ENCODE measurements at regions not wholly inside any gene's neighbourhood (a gene's known extent, or its start where the extent isn't known, plus 50 kb on each side); places are given as distances from the start of the nearest gene placed in this dataset.
"Not testable (repeated sequence)": the region's sequence is repeated elsewhere in the genome, so short reads cannot be mapped to it uniquely, and the experiment has no call there.

DNA sequence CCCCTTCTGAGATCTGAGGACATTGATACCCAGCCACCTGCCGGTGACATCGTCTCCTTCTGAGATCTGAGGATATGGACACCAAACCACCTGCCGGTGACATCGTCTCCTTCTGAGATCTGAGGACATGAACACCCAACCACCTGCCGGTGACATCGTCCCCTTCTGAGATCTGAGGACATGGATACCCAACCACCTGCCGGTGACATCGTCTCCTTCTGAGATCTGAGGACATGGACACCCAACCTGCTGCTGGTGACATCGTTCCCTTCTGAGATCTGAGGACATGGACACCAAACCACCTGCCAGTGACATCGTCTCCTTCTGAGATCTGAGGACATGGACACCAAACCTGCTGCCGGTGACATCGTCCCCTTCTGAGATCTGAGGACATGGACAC, 396.1 kb upstream of the TNRC6C start:
- DNase-seq: not testable (repeated sequence)

DNA sequence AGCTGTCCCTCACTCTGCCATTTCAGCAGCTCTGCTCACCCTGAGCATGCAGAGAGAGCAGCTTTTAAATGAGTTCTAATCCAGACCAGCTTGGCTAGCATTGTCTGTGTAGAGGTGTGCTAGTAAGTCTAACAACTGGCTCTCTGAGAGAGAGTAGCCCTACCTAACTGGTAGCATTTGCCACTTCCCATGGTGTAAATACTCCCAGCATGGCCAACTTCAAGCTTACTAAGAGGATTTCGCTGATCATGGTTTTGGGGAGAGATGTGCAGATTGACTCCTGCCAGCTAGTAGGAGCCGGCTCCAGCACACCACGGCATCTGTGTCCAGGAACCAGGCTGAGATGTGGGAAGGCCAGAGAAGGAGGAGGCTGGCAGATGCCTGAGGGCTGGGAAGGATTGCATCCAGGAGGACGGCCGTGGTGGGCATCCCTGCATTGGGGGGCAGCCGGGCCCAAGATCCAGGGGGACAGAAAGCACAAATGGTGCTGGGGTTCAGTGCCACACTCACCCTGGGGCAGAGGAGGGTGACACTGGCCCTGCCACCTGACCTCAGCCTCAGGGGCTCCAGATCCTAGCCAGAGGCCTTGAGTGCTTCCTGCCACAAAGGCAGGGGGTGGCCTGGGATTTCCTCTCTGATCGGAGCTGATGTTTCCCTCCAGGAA, 394.9 kb upstream of the TNRC6C start:
- DNase-seq: no peak

DNA sequence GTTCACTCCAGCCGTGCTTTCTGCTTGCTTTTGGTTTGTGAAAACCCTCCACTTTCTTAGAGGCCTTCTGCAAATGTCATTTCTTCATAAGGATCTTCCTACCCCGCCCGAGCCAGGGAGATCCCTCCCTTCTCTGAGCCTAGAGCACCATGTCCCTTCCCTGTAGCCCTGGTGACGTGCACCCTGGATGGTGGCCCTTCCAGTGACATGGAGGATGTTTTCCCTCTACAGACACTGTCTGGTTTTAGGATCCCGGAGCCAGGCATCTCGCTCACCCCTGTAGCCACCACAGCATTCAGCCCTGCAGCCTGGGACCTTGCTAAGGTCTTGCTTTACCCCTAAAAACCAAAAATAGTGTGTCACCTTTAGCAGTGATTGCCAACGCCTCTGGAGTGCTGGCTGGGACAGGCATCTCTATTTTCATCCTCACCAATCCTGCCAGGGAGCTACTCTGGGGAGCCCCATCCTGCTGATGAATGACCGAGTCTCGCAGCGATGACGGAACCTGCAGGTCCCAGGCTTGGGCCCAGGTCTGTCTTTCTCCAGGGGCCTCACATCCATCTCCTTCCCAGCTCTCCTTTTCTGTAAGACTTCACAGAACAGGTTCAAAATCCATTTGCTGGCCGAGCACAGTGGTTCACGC, 394.1 kb upstream of the TNRC6C start:
- DNase-seq: no peak

DNA sequence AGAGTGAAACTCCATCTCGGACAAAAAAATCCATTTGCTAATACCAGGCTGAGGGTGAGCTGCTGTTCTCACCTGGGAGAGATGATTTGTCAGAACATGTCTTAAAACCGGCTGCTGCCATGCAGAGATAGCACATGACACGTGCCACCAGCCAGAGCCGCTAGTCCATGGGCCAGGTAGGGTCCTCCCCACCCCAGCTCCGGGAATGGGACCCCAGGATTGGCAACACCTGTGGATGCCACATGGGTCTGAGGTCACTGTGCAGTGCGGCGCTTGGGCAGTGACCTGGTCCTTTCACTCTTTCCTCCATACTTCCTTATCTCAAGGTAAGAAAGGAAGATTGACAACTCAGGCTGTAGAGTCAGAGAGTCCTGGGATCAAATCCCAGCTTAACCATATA, 393.3 kb upstream of the TNRC6C start:
- no peak for DNase-seq

DNA sequence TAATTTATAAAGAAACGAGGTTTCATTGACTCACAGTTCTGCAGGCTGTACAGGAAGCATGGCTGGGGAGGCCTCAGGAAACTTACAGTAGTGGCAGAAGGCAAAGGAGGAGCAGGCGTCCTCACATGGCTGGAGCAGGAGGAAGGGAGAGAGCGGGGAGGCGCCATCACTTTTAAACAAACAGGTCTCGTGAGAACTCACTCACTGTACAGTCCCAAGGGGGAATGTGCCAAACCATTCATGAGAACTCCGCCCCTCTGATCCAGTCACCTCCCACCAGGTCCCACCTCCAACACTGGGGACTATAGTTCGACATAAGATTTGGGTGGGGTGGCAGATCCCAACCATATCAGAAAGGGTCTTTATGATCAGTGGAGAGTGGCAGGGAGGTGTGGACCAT, 392.4 kb upstream of the TNRC6C start:
- DNase-seq: no peak

DNA sequence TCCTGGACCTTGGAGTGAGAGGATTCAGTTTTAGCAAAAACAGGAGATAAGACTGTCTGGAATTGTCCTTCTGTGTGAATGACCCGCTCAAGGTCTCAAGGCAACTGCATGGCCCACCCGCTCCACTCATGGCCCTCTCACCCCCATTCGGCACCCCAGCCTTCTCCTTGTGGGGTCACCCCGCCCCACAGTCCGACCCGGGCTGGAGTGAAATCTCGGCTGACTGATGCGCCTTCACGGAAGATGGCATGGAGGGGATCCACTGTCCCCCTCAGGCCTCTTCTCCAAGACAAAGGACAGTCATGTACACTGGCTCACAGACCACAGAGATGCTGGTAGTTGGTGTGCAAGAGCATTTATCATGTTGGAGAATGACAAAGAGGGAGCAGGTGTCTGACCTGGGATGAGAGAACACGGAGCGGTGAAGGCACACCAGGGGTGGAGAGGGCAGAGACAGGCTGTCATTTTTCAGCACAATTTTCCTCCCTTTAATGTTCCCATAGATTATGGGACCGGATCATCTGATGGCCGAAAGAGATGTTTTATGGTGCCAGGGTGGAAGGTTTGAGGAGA, 391.9 kb upstream of the TNRC6C start:
- DNase-seq: no peak

DNA sequence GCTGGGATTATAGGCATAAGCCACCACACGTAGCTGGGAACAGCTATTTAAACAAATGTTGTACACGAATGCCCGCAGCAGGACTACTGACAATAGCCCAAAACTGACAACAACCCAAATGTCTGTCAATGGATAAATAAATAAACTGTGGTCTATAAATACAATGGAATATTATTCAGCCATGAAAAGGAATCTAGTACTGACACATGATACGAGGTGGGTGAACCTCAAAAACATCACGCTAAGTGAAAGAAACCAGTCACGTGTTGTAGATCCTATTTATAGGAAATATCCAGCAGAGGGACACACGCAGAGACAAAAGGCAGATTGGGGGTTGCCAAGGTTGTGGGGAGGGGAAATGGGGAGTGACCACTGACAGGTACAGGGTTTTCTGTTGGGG, 390.0 kb upstream of the TNRC6C start:
- DNase-seq: no peak

DNA sequence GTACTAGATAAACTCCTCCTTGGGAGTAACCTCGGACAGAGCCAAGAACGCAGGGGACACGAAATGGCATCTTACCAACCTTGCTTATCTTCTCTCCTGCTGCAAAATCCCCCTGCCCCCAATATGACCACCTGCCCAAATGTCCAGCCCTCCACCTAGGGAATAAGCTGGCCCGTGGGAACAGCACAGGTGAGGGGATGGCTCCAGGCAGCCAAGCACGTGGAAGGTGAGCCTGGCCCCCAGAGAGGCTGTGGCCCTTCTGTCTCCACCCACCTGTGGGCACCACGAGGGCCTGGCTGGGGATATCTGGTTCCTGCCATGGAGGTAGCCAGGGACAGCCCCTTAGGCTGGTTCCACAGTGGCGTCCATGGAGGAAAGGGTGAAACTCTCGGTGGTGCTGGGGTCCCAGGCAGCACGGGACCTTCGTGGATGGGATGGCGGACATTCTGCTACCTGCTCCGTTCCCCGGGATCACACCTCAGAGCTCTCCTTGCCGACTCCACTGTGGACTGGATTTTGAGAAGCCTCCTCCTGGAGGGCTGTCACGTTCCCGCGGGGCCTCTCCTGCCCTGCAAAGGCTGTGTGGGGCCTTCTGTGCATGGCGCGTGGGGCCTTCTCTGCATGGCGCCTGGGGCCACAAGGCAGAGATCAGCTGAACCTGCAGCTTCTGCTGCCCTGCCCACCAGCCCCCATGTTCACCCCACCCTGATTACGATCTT, 388.5 kb upstream of the TNRC6C start:
- no peak for DNase-seq

DNA sequence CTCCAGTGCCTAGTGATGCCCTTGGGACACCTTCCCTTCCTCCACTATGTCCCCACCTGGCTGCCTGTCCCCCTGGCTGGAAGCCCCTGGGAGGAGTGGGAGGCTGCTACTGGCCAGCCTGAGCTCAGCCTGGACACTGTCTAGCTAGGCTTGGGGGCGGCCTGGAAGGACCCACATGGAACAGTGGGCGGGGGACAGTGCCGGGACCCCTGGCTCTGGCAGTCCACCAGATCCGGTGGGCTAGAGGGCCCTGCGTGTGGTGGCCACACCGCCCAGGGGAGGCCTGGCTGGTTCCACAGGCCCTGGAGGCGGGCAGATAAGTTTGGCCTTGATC, 388.0 kb upstream of the TNRC6C start:
- DNase-seq: no peak

DNA sequence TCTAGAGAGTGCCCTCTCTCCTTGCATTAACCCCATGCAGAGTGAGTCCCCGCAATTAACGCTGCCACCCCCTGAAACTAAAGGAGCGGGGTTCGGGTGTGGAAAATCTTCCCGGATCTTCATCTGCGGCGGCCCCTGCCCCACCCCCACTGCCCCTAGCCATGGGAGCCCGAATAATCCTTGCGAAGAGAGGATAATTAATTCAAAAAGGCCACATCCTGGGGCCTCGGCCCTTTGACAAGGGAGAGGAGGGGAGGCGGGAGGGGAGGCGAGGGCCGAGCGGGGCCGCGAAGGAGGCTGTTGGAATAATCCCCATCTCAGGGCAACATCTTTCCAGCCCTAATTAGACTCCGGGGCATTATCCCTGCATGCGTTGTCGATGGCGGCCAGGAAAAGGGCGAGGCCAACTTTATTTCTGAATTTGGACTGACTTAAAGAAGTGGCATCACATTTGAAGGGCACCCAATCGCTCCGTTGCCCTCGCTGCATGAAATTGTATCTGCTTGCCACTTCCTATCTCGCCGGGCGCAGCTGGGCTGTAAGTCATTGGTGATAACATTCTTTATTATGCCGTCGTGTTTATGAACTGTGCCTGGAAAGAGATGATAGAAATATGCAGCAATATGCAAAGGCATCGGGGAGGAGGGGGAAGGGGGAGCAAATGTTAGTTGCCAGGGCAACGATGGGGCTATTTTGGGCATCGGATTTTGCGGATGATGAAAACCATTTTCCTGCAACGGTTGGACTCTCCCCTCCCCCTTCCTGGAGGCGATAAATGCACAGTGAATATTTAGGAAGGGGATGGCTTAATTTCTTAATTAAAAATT, 387.1 kb upstream of the TNRC6C start:
- no peak for DNase-seq

DNA sequence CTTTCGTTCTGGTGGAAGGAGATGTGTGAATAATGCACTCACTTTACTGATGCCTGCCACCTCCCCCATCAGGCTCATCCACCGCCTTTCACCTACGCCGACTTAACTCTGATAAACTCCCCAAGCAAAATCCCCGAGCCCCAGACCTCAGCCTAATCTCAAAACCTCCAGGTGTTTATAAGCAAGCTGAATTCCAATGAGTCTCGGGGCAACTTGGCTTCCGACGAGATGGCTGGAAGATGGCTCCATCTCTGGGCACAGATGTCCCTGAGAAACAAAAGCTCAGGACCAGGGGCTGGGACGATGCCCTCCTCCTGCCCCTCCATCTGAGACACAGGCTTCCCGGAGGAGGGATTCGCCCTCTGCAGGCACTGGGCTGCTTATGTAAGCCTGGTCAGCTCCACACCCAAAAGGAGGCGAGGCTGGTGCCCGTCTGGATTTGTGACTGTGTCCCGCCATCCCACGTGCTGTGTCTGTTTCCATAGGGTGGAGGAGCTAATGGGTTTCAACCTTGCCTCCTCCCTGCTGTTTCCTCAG, 386.4 kb upstream of the TNRC6C start:
- no peak for DNase-seq

DNA sequence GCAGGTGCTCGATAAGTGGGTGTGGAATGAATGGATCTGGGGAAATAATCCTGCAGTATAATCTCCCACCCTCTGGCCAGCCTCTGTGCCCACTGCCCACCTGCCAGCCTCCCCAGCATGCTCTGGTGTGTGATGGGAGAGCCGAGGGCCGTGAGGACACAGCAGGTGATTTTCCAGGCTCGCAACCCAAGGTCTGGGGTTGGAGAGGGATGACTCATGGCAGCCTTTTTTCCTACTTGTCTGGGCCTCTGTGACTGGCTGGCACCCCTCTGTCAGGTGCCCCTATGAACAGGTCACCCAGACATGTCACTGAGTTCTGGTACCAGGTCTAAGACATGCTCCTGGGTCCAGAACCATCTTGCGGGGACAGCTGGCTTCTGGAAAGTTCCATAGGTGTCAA, 385.7 kb upstream of the TNRC6C start:
- no peak for DNase-seq

DNA sequence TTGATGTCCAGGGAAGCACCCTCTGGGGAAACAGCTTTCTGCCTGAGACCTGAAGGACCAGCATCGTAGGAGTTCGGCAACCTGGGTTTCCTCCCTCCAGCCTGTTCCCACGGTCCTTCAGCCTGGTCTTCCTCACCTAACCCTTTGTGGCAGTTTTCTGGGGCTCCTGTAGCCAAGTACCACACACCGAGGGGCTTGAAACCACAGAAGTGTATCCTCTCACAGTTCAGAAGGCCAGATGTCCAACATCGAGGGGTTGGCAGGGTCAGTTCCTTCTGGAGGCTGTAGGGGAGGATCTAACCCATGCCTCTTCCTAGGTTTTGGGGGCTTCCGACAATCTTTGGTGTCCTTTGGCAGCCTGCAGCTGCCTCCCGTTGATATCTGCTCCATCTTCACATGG, 381.0 kb upstream of the TNRC6C start:
- no peak for DNase-seq

DNA sequence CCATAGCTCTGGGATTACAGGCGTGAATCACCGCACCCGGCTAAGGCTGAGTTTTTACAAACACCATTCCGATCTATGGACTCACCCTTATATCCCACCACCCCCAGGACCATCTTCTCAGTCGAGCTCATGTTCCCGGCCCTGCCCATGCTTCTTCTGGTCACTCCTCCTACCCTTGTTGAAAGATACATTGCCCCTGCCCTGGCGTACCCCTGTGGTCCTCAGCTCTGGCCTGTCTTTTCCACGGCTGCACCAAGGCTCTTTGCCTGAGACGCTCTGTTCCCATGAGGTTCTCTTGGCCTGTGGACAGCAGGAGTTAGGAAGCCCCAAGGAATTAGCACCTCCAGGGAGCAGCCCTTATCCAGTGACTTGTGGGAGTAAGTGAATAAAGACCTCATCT, 379.4 kb upstream of the TNRC6C start:
- DNase-seq: no peak

DNA sequence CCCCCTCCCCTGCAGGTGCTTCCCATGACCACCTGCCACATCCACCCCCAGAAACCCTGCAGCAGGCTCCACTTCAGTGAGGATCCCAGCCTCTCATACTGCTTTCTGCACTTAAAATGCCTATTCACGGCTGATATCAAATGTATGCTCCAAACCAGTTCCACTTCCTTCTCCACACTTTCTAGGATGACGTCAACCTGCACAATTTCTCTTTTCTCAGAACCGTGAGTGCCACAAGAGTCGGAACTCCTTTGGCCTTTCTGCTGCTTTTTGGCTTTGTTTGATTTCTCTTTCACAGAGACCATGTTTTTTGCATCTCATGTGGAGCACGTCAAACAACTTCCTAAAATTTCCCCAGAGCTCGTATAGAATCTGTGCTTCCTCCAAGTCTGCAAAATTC, 378.8 kb upstream of the TNRC6C start:
- no peak for DNase-seq

DNA sequence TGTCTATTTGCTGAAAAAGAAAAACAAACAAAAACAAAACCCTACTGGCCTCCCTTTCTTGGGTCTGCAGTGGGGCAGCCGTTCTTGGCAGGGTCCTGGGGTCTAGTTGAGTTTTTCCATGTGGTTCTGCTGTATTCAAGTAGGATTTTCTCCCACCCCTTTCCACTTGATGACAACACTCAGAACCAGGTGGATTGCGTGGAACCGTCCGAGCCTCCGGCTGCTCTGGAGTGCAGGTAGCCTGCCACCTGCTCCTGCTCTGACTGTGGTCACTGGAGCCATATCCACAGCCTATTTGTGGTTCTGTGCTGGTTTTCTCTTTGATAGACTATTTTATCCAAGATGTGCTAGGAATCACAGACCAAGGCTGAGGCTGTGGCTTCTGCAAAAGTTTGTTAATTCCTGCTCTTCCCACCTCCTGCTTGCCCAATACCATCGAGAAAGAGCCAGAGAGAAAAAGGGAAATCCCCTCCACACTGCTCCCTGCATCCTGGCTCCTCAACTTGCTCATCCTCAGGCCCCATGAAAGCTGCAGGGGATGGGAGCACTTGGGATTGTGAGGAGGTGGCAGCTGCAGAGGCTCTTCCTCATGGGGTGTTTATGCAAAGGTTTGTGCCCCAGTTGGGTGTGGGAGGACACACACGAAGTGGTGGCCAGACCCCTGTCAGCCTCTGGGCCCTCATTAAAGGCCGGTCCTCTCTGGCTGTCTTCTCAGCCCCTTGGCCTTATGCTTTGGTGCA, 377.8 kb upstream of the TNRC6C start:
- DNase-seq: no peak

DNA sequence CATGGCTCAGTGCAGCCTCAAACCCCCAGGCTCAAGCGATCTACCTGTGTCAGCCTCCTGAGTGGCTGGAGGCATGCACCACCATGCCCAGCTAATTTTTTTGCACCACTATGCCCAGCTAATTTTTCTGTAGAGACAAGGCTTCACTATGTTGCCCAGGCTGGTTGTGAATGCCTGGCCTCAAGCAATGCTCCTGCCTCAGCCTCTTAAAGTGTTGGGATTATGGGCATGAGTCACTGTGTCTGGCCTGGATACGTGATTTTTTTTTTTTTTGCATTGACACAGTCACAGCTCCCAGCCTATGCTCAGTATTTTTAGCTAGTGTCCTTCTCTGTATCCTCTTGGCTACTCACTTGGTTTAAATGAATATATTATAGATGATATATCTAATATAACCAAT, 377.0 kb upstream of the TNRC6C start:
- no peak for DNase-seq

DNA sequence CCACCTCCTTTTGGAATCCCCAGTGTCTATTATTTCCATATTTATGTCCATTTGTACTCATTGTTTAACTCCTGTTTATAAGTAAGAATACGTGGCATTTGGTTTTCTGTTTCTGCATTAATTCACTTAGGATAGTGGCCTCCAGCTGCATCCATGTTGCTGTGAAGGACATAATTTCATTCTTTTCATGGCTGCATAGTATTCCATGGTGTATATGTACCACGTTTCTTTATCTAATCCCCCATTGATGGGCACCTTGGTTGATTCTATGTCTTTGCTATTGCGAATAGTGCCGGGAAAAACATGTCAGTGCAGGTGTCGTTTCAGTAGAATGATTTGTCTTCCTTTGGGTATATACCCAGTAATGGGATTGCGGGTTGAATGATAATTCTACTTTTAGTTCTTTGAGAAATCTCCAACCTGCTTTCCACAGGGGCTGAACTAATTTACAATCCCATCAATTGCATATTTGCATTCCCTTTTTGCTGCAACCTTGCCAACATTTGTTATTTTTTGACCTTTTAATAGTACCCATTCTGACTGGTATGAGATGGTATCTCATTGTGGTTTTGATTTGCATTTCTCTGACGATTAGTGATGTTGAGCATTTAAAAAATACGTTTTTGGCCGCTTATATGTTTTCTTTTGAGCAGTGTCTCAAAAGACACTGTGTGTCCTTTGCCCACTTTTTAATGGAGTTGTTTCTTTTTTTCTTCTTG, 373.2 kb upstream of the TNRC6C start:
- no peak for DNase-seq

DNA sequence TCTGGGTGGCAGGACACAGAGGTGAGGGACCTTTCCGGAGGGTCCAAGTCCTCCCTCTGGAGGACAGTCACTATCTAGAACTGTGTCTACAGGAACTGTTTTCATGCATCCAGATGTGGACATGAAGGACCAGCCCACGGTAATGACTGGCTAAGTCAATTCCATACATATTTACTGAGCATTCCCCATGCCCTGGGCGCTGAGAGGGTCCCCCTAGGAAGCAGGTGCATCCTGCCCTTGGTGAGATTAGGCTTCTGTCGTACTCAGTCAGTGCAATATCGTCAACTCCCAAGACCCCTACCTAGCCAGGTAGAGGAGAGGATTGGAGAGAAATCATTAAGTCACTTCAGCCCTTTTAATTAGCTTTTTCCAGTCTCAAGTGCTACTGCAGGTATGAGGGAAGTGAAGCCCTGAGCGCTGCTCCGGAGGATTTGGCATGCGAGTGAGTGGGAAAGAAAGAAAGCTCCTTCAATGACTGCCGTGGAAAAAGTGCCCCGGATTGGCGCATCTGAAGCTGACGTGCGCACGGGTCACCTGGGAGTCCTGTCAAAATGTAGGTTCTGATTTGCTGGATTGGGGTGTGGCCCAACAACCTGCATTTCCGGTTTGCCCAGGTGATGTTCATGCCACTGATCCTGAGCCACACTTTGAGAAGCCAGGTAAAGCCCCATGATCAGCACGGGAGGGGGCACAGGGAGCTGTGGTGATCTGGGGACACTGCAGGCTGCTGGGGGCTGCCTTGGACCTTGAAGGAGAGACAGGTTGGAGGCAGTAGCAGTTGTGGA, 367.4 kb upstream of the TNRC6C start:
- no peak for DNase-seq

DNA sequence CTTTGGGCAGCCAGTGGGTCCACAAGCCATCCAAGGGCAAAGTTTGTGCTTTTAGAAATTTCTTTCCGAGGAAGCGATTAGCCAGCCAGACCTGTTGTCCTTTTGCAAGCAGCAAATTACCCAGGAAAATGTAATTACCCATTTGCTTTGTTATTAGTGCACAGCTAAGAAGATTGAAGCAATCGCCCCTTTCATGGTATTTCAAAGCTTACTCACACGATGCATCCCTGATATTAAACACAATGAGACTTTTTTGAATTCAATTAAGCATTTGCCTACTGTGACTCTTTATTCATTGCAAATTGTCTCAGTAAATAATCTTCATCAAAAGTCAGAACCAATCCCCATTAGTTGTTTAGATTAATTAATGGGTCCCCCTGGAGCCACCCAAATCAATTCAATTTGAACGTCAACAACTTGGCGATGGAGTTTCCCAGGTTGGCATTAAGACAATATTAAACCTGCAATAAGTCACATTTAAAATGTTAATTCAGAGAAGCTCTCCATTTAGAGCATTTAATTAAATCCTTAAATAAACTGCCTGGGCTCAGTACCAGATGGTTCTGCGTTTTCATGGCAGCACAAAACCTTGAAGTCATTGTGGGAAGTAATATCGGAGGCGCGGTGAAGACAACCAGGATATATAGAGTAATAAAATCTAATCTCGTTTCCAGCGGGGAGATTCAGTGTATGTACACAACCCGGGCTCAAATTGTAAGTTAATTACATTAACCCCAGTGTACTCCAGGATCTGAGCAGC, 366.2 kb upstream of the TNRC6C start:
- no peak for DNase-seq

Data from stimulated activated CD4-positive, alpha-beta T cell treated with anti-CD3 and anti-CD28 coated beads, Interleukin-4, amount 100 ng/mL, for 1 hour (primary cell).